ENCODE measurements at regions not wholly inside any gene's neighbourhood (a gene's known extent, or its start where the extent isn't known, plus 50 kb on each side); places are given as distances from the start of the nearest gene placed in this dataset.

DNA sequence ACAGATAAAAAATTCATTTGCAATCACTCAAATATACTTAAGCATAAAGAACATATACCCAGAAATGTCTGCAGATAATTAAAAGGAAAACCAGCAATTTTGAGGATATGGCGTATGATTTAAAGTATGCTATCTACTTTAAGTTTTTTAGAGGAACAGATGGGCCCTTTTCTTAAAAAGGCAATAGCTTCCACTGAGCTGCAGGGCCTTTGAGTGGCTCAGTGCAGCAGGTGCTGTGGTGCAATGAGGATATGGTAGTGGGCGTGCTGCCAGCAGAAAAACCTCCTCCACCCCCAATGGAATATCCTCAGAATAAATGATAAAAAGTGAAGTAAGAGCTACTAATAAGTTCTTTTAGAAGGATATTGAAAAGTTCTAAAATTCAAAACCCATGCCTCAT, 814.5 kb downstream of the MTRR start:
- TF ChIP-seq POLR2A (IDR thresholded peaks at IDR 0.05; ENCODE audit: low read depth, low read length) = no peak
- TF ChIP-seq, protein P1, sequence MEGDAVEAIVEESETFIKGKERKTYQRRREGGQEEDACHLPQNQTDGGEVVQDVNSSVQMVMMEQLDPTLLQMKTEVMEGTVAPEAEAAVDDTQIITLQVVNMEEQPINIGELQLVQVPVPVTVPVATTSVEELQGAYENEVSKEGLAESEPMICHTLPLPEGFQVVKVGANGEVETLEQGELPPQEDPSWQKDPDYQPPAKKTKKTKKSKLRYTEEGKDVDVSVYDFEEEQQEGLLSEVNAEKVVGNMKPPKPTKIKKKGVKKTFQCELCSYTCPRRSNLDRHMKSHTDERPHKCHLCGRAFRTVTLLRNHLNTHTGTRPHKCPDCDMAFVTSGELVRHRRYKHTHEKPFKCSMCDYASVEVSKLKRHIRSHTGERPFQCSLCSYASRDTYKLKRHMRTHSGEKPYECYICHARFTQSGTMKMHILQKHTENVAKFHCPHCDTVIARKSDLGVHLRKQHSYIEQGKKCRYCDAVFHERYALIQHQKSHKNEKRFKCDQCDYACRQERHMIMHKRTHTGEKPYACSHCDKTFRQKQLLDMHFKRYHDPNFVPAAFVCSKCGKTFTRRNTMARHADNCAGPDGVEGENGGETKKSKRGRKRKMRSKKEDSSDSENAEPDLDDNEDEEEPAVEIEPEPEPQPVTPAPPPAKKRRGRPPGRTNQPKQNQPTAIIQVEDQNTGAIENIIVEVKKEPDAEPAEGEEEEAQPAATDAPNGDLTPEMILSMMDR (IDR thresholded peaks at IDR 0.05; ENCODE audit: extremely low read depth in 1 of 2, insufficient read depth in 1 of 2, low read depth in 1 of 2, low read length in 2 of 2) = no peak
- TF ChIP-seq MYC (IDR thresholded peaks at IDR 0.05; ENCODE audit: low read depth, low read length) = no peak
- TF ChIP-seq JUN (IDR thresholded peaks at IDR 0.05; ENCODE audit: borderline replicate concordance, insufficient read depth, insufficient read length, low read depth) = no peak
- no peak for TF ChIP-seq POLR2AphosphoS5 (IDR thresholded peaks at IDR 0.05; ENCODE audit: insufficient read depth, low read depth, low read length)
- TF ChIP-seq GATA2 (IDR thresholded peaks at IDR 0.05; ENCODE audit: insufficient read depth, insufficient read length, low read depth, low read length) = no peak
- no peak for TF ChIP-seq EZH2 (IDR thresholded peaks at IDR 0.05; ENCODE audit: borderline replicate concordance, low read depth, low read length, severe bottlenecking)

Measured in endothelial cell of umbilical vein (primary cell).